ENCODE measurements at regions not wholly inside any gene's neighbourhood (a gene's known extent, or its start where the extent isn't known, plus 50 kb on each side); places are given as distances from the start of the nearest gene placed in this dataset.

- DNase-seq, result no peak
Measured at GRCh38 chr20:21575981-21576740, 62.3 kb upstream of the NKX2-2 start.

GRCh38 chr20:21575167-21575566 lies 61.3 kb upstream of the NKX2-2 start:
- no peak for DNase-seq

GRCh38 chr20:21574443-21574842 lies 60.6 kb upstream of the NKX2-2 start:
- DNase-seq, result no peak

GRCh38 chr20:21573259-21573658 lies 59.4 kb upstream of the NKX2-2 start:
- DNase-seq, result no peak

- no peak for DNase-seq
Measured at GRCh38 chr20:21571841-21572690, 58.2 kb upstream of the NKX2-2 start.

GRCh38 chr20:21570285-21570992 lies 56.6 kb upstream of the NKX2-2 start:
- no peak for DNase-seq

- DNase-seq, result no peak
Measured at GRCh38 chr20:21569586-21569985, 55.7 kb upstream of the NKX2-2 start.

GRCh38 chr20:21564127-21564773 lies 50.4 kb upstream of the NKX2-2 start:
- no peak for DNase-seq

All from NCI-H1092 (cell line).